ENCODE measurements at regions not wholly inside any gene's neighbourhood (a gene's known extent, or its start where the extent isn't known, plus 50 kb on each side); places are given as distances from the start of the nearest gene placed in this dataset.

GRCh38 chr2:107556038-107556627 is 270.6 kb upstream of the RGPD4 start:
- no peak for ATAC-seq
- Mint-ChIP-seq H3K27me3 (ENCODE audit: insufficient read depth, low read depth, poor library complexity) (no peaks in the 10 kb centered on the region), H3K4me1 (peaks cover 2% of the 10 kb centered on the region; the same call in 2 of the 3 replicates), H3K27ac (no peak overlapping the region), H3K4me3 (no peak overlapping the region), H3K9me3 (peaks cover 49% of the 10 kb centered on the region), H3K36me3 (ENCODE audit: low read depth) (peaks cover 35% of the 10 kb centered on the region; the same call in 2 of the 3 replicates)
- no peaks in the 10 kb centered on the region; the same call in 1 of the 2 replicates for H3K36me3 ChIP-seq (ENCODE audit: insufficient read depth)
- no peaks in the 10 kb centered on the region for H3K79me2 ChIP-seq (replicated peaks; ENCODE audit: insufficient read depth)
- H3K4me2 ChIP-seq, result no peak overlapping the region
- no peaks in the 10 kb centered on the region for H4K20me1 ChIP-seq (replicated peaks; ENCODE audit: insufficient read depth)
- H3K4me1 ChIP-seq (ENCODE audit: insufficient read depth), result no peaks in the 10 kb centered on the region
- H3K9me2 ChIP-seq (ENCODE audit: insufficient read depth), result no peaks in the 10 kb centered on the region; the same call in none of the 2 replicates
- no peak overlapping the region for H3K4me3 ChIP-seq
- DNase-seq (ENCODE audit: low spot score), result no peak
- no peak overlapping the region for H3K27ac ChIP-seq (ENCODE audit: low read depth)
- no peak overlapping the region for H2AFZ ChIP-seq
- H3K27me3 ChIP-seq (ENCODE audit: insufficient read depth), result no peaks in the 10 kb centered on the region
- no peak for TF ChIP-seq REST (IDR thresholded peaks at IDR 0.05; ENCODE audit: unreplicated experiment)
- no peaks in the 10 kb centered on the region for H3F3A ChIP-seq (replicated peaks; ENCODE audit: low read depth)

GRCh38 chr2:107558295-107558694 is 268.4 kb upstream of the RGPD4 start:
- H2AFZ ChIP-seq, result no peak overlapping the region
- no peaks in the 10 kb centered on the region; the same call in 1 of the 2 replicates for H3K36me3 ChIP-seq (ENCODE audit: insufficient read depth)
- H3K9me3 Mint-ChIP-seq, result peaks cover 49% of the 10 kb centered on the region
- no peak overlapping the region for H3K27ac Mint-ChIP-seq
- ATAC-seq (peak; percentile 60), DNase-seq (ENCODE audit: low spot score) (no peak)
- no peak overlapping the region for H3K4me3 ChIP-seq
- no peaks in the 10 kb centered on the region; the same call in 1 of the 2 replicates for H3K9me2 ChIP-seq (ENCODE audit: insufficient read depth)
- H3K4me1 Mint-ChIP-seq, result peaks cover 2% of the 10 kb centered on the region; the same call in 2 of the 3 replicates
- no peaks in the 10 kb centered on the region for H3K4me1 ChIP-seq (ENCODE audit: insufficient read depth)
- H3K4me2 ChIP-seq, result no peak overlapping the region
- no peak overlapping the region for H3K4me3 Mint-ChIP-seq
- no peaks in the 10 kb centered on the region for H3K79me2 ChIP-seq (replicated peaks; ENCODE audit: insufficient read depth)
- no peaks in the 10 kb centered on the region for H3F3A ChIP-seq (replicated peaks; ENCODE audit: low read depth)
- peaks cover 35% of the 10 kb centered on the region; the same call in 2 of the 3 replicates for H3K36me3 Mint-ChIP-seq (ENCODE audit: low read depth)
- H3K27ac ChIP-seq (ENCODE audit: low read depth), result no peak overlapping the region
- H3K27me3 Mint-ChIP-seq (ENCODE audit: insufficient read depth, low read depth, poor library complexity), result peaks cover 2% of the 10 kb centered on the region
- H3K27me3 ChIP-seq (ENCODE audit: insufficient read depth), result no peaks in the 10 kb centered on the region
- no peaks in the 10 kb centered on the region for H4K20me1 ChIP-seq (replicated peaks; ENCODE audit: insufficient read depth)
- no peak for TF ChIP-seq POLR2AphosphoS5 (IDR thresholded peaks at IDR 0.05; ENCODE audit: low read depth)
- TF ChIP-seq ETS1 (IDR thresholded peaks at IDR 0.05), result no peak
- no peak for TF ChIP-seq STAT1 (IDR thresholded peaks at IDR 0.05; ENCODE audit: unreplicated experiment)
- TF ChIP-seq JUNB (IDR thresholded peaks at IDR 0.05; ENCODE audit: unreplicated experiment), result no peak
- TF ChIP-seq NANOG (IDR thresholded peaks at IDR 0.05; ENCODE audit: borderline replicate concordance), result no peak
- no peak for TF ChIP-seq CTCF (conservative IDR thresholded peaks at IDR 0.05; ENCODE audit: low read depth in 2 of 2)
- no peak for TF ChIP-seq ZNF462 (CRISPR knock-in tag; IDR thresholded peaks at IDR 0.05)
- no peak for TF ChIP-seq CREB1 (CRISPR knock-in tag; IDR thresholded peaks at IDR 0.05; ENCODE audit: low read depth)
